PC-3 (cell line): ENCODE measurements at regions not wholly inside any gene's neighbourhood (a gene's known extent, or its start where the extent isn't known, plus 50 kb on each side); places are given as distances from the start of the nearest gene placed in this dataset.

Experiments
- EZH2phosphoT487 ChIP-seq: fragments of 300-600 bp; sonication (generic); IDR thresholded peaks from 2 replicates; pipeline ENCODE4 v1.6.1; 2018; ENCODE audit warnings: mild to moderate bottlenecking, antibody characterized with exemption, low read length, borderline replicate concordance
- TF ChIP-seq, protein P1 (sequence below): fragments of 300-600 bp; sonication (generic); conservative IDR thresholded peaks from 2 replicates; pipeline ENCODE4 v1.5.1; 2017; ENCODE audit warnings: antibody characterized with exemption, low read depth, mild to moderate bottlenecking, low read length

GRCh38 chr2:17299891-17300540 lies 218.2 kb downstream of the RAD51AP2 start:
- no peak for TF ChIP-seq EZH2phosphoT487
- TF ChIP-seq, protein P1, sequence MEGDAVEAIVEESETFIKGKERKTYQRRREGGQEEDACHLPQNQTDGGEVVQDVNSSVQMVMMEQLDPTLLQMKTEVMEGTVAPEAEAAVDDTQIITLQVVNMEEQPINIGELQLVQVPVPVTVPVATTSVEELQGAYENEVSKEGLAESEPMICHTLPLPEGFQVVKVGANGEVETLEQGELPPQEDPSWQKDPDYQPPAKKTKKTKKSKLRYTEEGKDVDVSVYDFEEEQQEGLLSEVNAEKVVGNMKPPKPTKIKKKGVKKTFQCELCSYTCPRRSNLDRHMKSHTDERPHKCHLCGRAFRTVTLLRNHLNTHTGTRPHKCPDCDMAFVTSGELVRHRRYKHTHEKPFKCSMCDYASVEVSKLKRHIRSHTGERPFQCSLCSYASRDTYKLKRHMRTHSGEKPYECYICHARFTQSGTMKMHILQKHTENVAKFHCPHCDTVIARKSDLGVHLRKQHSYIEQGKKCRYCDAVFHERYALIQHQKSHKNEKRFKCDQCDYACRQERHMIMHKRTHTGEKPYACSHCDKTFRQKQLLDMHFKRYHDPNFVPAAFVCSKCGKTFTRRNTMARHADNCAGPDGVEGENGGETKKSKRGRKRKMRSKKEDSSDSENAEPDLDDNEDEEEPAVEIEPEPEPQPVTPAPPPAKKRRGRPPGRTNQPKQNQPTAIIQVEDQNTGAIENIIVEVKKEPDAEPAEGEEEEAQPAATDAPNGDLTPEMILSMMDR: no peak
